PFSK-1 (cell line): ENCODE measurements at regions not wholly inside any gene's neighbourhood (a gene's known extent, or its start where the extent isn't known, plus 50 kb on each side); places are given as distances from the start of the nearest gene placed in this dataset.

ENCODE experiments used
- FOXP2 ChIP-seq: optimal IDR thresholded peaks from 2 replicates; pipeline ENCODE3; 2011; ENCODE audit warnings: borderline replicate concordance, control low read depth, inconsistent platforms; ENCODE audit not compliant: insufficient read depth; ENCODE audit errors: extremely low read length, extremely low read depth
- POLR2AphosphoS5 ChIP-seq: IDR thresholded peaks from 2 replicates; pipeline ENCODE4 v1.6.1; 2012; ENCODE audit warnings: low read depth, mild to moderate bottlenecking, control low read depth, low read length, moderate library complexity
- REST ChIP-seq, 2 experiments: IDR thresholded peaks; 2 replicates each; pipeline versions ENCODE4 v1.6.1 to v1.8.0; 2011 to 2012; ENCODE audit warnings: low read depth in 2 of 2, low read length in 2 of 2, control low read depth in 1 of 2, inconsistent platforms in 1 of 2, mild to moderate bottlenecking in 1 of 2, moderate library complexity in 1 of 2; ENCODE audit not compliant: insufficient read depth in 1 of 2
- SIN3A ChIP-seq: IDR thresholded peaks from 2 replicates; pipeline ENCODE4 v1.6.1; 2012; ENCODE audit warnings: mild to moderate bottlenecking, low read length, moderate library complexity, borderline replicate concordance; ENCODE audit not compliant: insufficient read depth
- TAF1 ChIP-seq: IDR thresholded peaks from 2 replicates; pipeline ENCODE4 v1.6.1; 2012; ENCODE audit warnings: low read length, control low read depth, borderline replicate concordance; ENCODE audit not compliant: insufficient read depth

- TF ChIP-seq REST (IDR thresholded peaks at IDR 0.05; ENCODE audit: insufficient read depth in 1 of 2, low read depth in 2 of 2, low read length in 2 of 2) (no peak), SIN3A (no peak)
Observed at GRCh38 chr14:55942076-55942654, 176.0 kb upstream of the PELI2 start.

GRCh38 chr14:55942826-55943225 lies 175.4 kb upstream of the PELI2 start:
- no peak for TF ChIP-seq REST (IDR thresholded peaks at IDR 0.05; ENCODE audit: insufficient read depth in 1 of 2, low read depth in 2 of 2, low read length in 2 of 2)

GRCh38 chr14:55944757-55945156 lies 173.5 kb upstream of the PELI2 start:
- TF ChIP-seq REST (IDR thresholded peaks at IDR 0.05; ENCODE audit: insufficient read depth in 1 of 2, low read depth in 2 of 2, low read length in 2 of 2) (no peak), POLR2AphosphoS5 (no peak), FOXP2 (no peak), TAF1 (no peak), SIN3A (no peak)

GRCh38 chr14:55946231-55946630 lies 172.0 kb upstream of the PELI2 start:
- TF ChIP-seq FOXP2 (no peak), SIN3A (no peak), REST (IDR thresholded peaks at IDR 0.05; ENCODE audit: insufficient read depth in 1 of 2, low read depth in 2 of 2, low read length in 2 of 2) (no peak), TAF1 (no peak), POLR2AphosphoS5 (no peak)

GRCh38 chr14:55948399-55948798 lies 169.8 kb upstream of the PELI2 start:
- TF ChIP-seq FOXP2 = no peak
- no peak for TF ChIP-seq SIN3A
- no peak for TF ChIP-seq POLR2AphosphoS5
- TF ChIP-seq TAF1 = no peak
- no peak for TF ChIP-seq REST (IDR thresholded peaks at IDR 0.05; ENCODE audit: insufficient read depth in 1 of 2, low read depth in 2 of 2, low read length in 2 of 2)
